ENCODE measurements at regions not wholly inside any gene's neighbourhood (a gene's known extent, or its start where the extent isn't known, plus 50 kb on each side); places are given as distances from the start of the nearest gene placed in this dataset.

DNA sequence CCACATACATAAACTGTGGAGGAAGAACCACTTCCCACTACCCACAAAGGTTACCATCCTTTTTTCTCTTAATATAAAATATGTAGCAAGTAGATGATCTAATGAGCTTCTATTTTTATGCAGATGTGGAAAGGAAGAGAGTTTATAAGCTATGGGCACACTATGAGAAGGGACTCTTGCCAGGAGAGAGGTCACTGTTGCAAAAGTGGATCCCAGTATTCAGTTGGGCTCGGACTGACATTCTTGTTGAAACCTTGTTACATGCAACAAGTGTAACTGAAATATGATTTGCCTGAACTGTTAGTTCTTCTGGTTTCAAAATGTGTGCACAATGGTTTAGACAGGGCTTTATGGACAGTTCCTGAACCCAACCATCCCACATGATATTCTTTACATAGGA lies 397.4 kb upstream of the PKN2 start:
- no peaks in the 10 kb centered on the region for H3K36me3 Mint-ChIP-seq
- no peaks in the 10 kb centered on the region for H3K4me1 ChIP-seq (ENCODE audit: control insufficient read depth in 1 of 2, insufficient read depth in 2 of 2, low read length in 2 of 2)
- H3K4me3 ChIP-seq (replicated peaks in 1 of 3; ENCODE audit: low read depth in 2 of 3, low read length in 3 of 3): no peak overlapping the region
- intact Hi-C loops (cut with micrococcal nuclease): no loop called here
- no peaks in the 10 kb centered on the region for H3K27me3 Mint-ChIP-seq (ENCODE audit: low read depth in 3 of 3)
- H3K4me2 ChIP-seq (replicated peaks; ENCODE audit: extremely low read depth, low read length, poor library complexity, severe bottlenecking): no peak overlapping the region
- WGBS (ENCODE audit: insufficient coverage): 67% methylated on average over 1 of the region's 1 CpG
- no peaks in the 10 kb centered on the region for H3K27me3 ChIP-seq (ENCODE audit: control insufficient read depth in 2 of 2, insufficient read depth in 2 of 2, low read length in 2 of 2)
- H3K36me3 ChIP-seq (replicated peaks in 1 of 2; ENCODE audit: control insufficient read depth in 1 of 2, insufficient read depth in 2 of 2, low read length in 2 of 2): no peaks in the 10 kb centered on the region
- H3K27ac ChIP-seq (ENCODE audit: low read depth in 1 of 2, low read length in 2 of 2): no peak overlapping the region
- peaks cover 0 to 3% (median 0%) of the 10 kb centered on the region in 7 donors for H3K9me3 Mint-ChIP-seq
- no peaks in the 10 kb centered on the region for H3K4me1 Mint-ChIP-seq
- no peaks in the 10 kb centered on the region for H3K79me2 ChIP-seq (ENCODE audit: insufficient read depth, low read length)
- H2AFZ ChIP-seq (ENCODE audit: insufficient read depth, low read depth, low read length, poor library complexity, severe bottlenecking): no peak overlapping the region
- TF ChIP-seq, protein P1, sequence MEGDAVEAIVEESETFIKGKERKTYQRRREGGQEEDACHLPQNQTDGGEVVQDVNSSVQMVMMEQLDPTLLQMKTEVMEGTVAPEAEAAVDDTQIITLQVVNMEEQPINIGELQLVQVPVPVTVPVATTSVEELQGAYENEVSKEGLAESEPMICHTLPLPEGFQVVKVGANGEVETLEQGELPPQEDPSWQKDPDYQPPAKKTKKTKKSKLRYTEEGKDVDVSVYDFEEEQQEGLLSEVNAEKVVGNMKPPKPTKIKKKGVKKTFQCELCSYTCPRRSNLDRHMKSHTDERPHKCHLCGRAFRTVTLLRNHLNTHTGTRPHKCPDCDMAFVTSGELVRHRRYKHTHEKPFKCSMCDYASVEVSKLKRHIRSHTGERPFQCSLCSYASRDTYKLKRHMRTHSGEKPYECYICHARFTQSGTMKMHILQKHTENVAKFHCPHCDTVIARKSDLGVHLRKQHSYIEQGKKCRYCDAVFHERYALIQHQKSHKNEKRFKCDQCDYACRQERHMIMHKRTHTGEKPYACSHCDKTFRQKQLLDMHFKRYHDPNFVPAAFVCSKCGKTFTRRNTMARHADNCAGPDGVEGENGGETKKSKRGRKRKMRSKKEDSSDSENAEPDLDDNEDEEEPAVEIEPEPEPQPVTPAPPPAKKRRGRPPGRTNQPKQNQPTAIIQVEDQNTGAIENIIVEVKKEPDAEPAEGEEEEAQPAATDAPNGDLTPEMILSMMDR (IDR thresholded peaks at IDR 0.05): no peak
- no peaks in the 10 kb centered on the region for H3K9me3 ChIP-seq (replicated peaks in 1 of 2; ENCODE audit: control insufficient read depth in 1 of 2, insufficient read depth in 1 of 2, low read length in 2 of 2)
- H4K20me1 ChIP-seq (ENCODE audit: insufficient read depth, low read length): no peaks in the 10 kb centered on the region
- no peak overlapping the region for H3K9ac ChIP-seq (ENCODE audit: insufficient read depth, low read length, poor library complexity, severe bottlenecking)
- no peak overlapping the region for H3K27ac Mint-ChIP-seq
- DNase-seq: no peak
- no peak overlapping the region for H3K4me3 Mint-ChIP-seq

DNA sequence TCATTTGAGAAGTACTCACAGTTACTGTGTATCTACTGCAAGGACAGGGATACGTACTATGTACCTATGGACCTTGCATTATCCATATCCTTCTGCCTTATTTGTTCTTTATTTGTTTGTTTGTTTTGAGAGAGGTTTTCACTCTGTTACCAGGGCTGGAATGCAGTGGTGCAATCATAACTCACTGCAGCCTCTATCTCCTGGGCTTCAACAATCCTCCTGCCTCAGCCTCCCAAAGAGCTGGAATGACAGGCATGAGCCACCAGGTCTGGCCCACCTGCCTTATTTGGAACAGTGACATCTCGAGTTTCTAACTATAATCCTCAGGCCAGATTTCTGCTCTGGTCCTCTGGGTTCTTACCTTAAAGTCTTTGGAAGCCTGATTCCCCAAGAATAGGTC lies 395.5 kb upstream of the PKN2 start:
- no peak overlapping the region for H3K4me3 Mint-ChIP-seq

More for the DNA sequence above, 395.5 kb upstream of the PKN2 start:
- no peak for DNase-seq
- no peaks in the 10 kb centered on the region for H3K27me3 ChIP-seq (ENCODE audit: control insufficient read depth in 2 of 2, insufficient read depth in 2 of 2, low read length in 2 of 2)
- H2AFZ ChIP-seq (ENCODE audit: insufficient read depth, low read depth, low read length, poor library complexity, severe bottlenecking): no peak overlapping the region
- no peaks in the 10 kb centered on the region for H4K20me1 ChIP-seq (ENCODE audit: insufficient read depth, low read length)
- Mint-ChIP-seq H3K27me3 (ENCODE audit: low read depth in 3 of 3) (peaks cover 0 to 1% (median 0%) of the 10 kb centered on the region in 3 donors), H3K9me3 (peaks cover 0 to 3% (median 0%) of the 10 kb centered on the region in 7 donors), H3K4me1 (no peaks in the 10 kb centered on the region), H3K27ac (no peak overlapping the region), H3K36me3 (no peaks in the 10 kb centered on the region)
- no peaks in the 10 kb centered on the region for H3K36me3 ChIP-seq (replicated peaks in 1 of 2; ENCODE audit: control insufficient read depth in 1 of 2, insufficient read depth in 2 of 2, low read length in 2 of 2)
- TF ChIP-seq, protein P1 (IDR thresholded peaks at IDR 0.05): no peak
- 80% methylated on average over 1 of the region's 2 CpGs for WGBS (ENCODE audit: insufficient coverage)
- no peak overlapping the region for H3K4me2 ChIP-seq (replicated peaks; ENCODE audit: extremely low read depth, low read length, poor library complexity, severe bottlenecking)
- no peak overlapping the region for H3K4me3 ChIP-seq (replicated peaks in 1 of 3; ENCODE audit: low read depth in 2 of 3, low read length in 3 of 3)
- H3K9ac ChIP-seq (ENCODE audit: insufficient read depth, low read length, poor library complexity, severe bottlenecking): no peak overlapping the region
- intact Hi-C loops (cut with micrococcal nuclease): no loop called here
- H3K9me3 ChIP-seq (replicated peaks in 1 of 2; ENCODE audit: control insufficient read depth in 1 of 2, insufficient read depth in 1 of 2, low read length in 2 of 2): no peaks in the 10 kb centered on the region
- H3K79me2 ChIP-seq (ENCODE audit: insufficient read depth, low read length): no peaks in the 10 kb centered on the region
- H3K4me1 ChIP-seq (ENCODE audit: control insufficient read depth in 1 of 2, insufficient read depth in 2 of 2, low read length in 2 of 2): no peaks in the 10 kb centered on the region
- no peak overlapping the region for H3K27ac ChIP-seq (ENCODE audit: low read depth in 1 of 2, low read length in 2 of 2)

Measured in CD14-positive monocyte (primary cell).